ENCODE measurements at regions not wholly inside any gene's neighbourhood (a gene's known extent, or its start where the extent isn't known, plus 50 kb on each side); places are given as distances from the start of the nearest gene placed in this dataset.

- H3K27ac ChIP-seq (ENCODE audit: low read length), result no peak overlapping the region
- no peaks in the 10 kb centered on the region for H3K36me3 ChIP-seq (ENCODE audit: control insufficient read depth in 2 of 2, extremely low read depth in 1 of 2, insufficient read depth in 1 of 2, low read length in 1 of 2)
- H3K9me3 ChIP-seq, result no peaks in the 10 kb centered on the region
- no peaks in the 10 kb centered on the region for H3K27me3 ChIP-seq (replicated peaks in 1 of 2; ENCODE audit: control insufficient read depth in 2 of 2, extremely low read depth in 1 of 2, insufficient read depth in 2 of 2, low read length in 1 of 2)
- peaks cover 9 to 17% (median 9%) of the 10 kb centered on the region in 3 donors for H3K9me3 Mint-ChIP-seq
- no peaks in the 10 kb centered on the region for H3K36me3 Mint-ChIP-seq
- ATAC-seq (replicated peaks in 1 of 4) (no peak), DNase-seq (no peak)
- H3K27ac Mint-ChIP-seq, result no peak overlapping the region
- H3K27me3 Mint-ChIP-seq, result no peaks in the 10 kb centered on the region
- ChIA-PET CTCF (no interaction called here), POLR2A (no interaction called here)
- no CpG with 5 or more reads among the region's 3 CpGs for WGBS (ENCODE audit: insufficient coverage)
- H3K4me1 ChIP-seq (ENCODE audit: control insufficient read depth in 1 of 2, extremely low read depth in 1 of 2, insufficient read depth in 2 of 2, low read length in 2 of 2), result no peaks in the 10 kb centered on the region
- H3K4me3 Mint-ChIP-seq, result no peak overlapping the region
- no peaks in the 10 kb centered on the region for H3K4me1 Mint-ChIP-seq
- H3K4me3 ChIP-seq (ENCODE audit: control insufficient read depth in 1 of 2, extremely low read depth in 1 of 2, low read length in 1 of 2), result no peak overlapping the region
Measured at GRCh38 chr12:114932806-114933205, 248.8 kb upstream of the TBX3 start.

GRCh38 chr12:114931025-114931424 lies 247.1 kb upstream of the TBX3 start:
- Mint-ChIP-seq H3K4me1 (no peaks in the 10 kb centered on the region), H3K4me3 (no peak overlapping the region), H3K9me3 (peaks cover 9 to 14% (median 9%) of the 10 kb centered on the region in 3 donors), H3K27me3 (no peaks in the 10 kb centered on the region), H3K36me3 (no peaks in the 10 kb centered on the region), H3K27ac (no peak overlapping the region)
- H3K4me1 ChIP-seq (ENCODE audit: control insufficient read depth in 1 of 2, extremely low read depth in 1 of 2, insufficient read depth in 2 of 2, low read length in 2 of 2), result no peaks in the 10 kb centered on the region
- no peak overlapping the region for H3K4me3 ChIP-seq (ENCODE audit: control insufficient read depth in 1 of 2, extremely low read depth in 1 of 2, low read length in 1 of 2)
- no peaks in the 10 kb centered on the region for H3K9me3 ChIP-seq
- ATAC-seq (replicated peaks in 1 of 4) (no peak), DNase-seq (no peak)
- no peak overlapping the region for H3K27ac ChIP-seq (ENCODE audit: low read length)
- H3K27me3 ChIP-seq (replicated peaks in 1 of 2; ENCODE audit: control insufficient read depth in 2 of 2, extremely low read depth in 1 of 2, insufficient read depth in 2 of 2, low read length in 1 of 2), result no peaks in the 10 kb centered on the region
- POLR2A ChIA-PET, result no interaction called here
- WGBS (ENCODE audit: insufficient coverage), result no CpG with 5 or more reads among the region's 2 CpGs
- CTCF ChIA-PET, result no interaction called here
- H3K36me3 ChIP-seq (ENCODE audit: control insufficient read depth in 2 of 2, extremely low read depth in 1 of 2, insufficient read depth in 1 of 2, low read length in 1 of 2), result no peaks in the 10 kb centered on the region

GRCh38 chr12:114926341-114926740 lies 242.4 kb upstream of the TBX3 start:
- Histone ChIP-seq H3K36me3 (ENCODE audit: control insufficient read depth in 2 of 2, extremely low read depth in 1 of 2, insufficient read depth in 1 of 2, low read length in 1 of 2) (no peaks in the 10 kb centered on the region), H3K9me3 (no peaks in the 10 kb centered on the region), H3K27ac (ENCODE audit: low read length) (no peak overlapping the region), H3K27me3 (replicated peaks in 1 of 2; ENCODE audit: control insufficient read depth in 2 of 2, extremely low read depth in 1 of 2, insufficient read depth in 2 of 2, low read length in 1 of 2) (no peaks in the 10 kb centered on the region), H3K4me1 (ENCODE audit: control insufficient read depth in 1 of 2, extremely low read depth in 1 of 2, insufficient read depth in 2 of 2, low read length in 2 of 2) (no peaks in the 10 kb centered on the region), H3K4me3 (ENCODE audit: control insufficient read depth in 1 of 2, extremely low read depth in 1 of 2, low read length in 1 of 2) (no peak overlapping the region)
- Mint-ChIP-seq H3K27me3 (no peaks in the 10 kb centered on the region), H3K4me3 (no peak overlapping the region), H3K36me3 (no peaks in the 10 kb centered on the region), H3K27ac (no peak overlapping the region), H3K4me1 (no peaks in the 10 kb centered on the region), H3K9me3 (peaks cover 5 to 17% (median 11%) of the 10 kb centered on the region in 3 donors)
- DNase-seq (no peak), ATAC-seq (replicated peaks in 1 of 4) (no peak)
- 75% methylated on average over 4 of the region's 6 CpGs for WGBS (ENCODE audit: insufficient coverage)
- ChIA-PET POLR2A (no interaction called here), CTCF (no interaction called here)

- H3K27me3 ChIP-seq (replicated peaks in 1 of 2; ENCODE audit: control insufficient read depth in 2 of 2, extremely low read depth in 1 of 2, insufficient read depth in 2 of 2, low read length in 1 of 2), result no peaks in the 10 kb centered on the region
- H3K36me3 ChIP-seq (ENCODE audit: control insufficient read depth in 2 of 2, extremely low read depth in 1 of 2, insufficient read depth in 1 of 2, low read length in 1 of 2), result no peaks in the 10 kb centered on the region
- H3K27ac ChIP-seq (ENCODE audit: low read length), result no peak overlapping the region
- DNase-seq (no peak), ATAC-seq (replicated peaks in 1 of 4) (no peak)
- H3K9me3 ChIP-seq, result no peaks in the 10 kb centered on the region
- Mint-ChIP-seq H3K4me1 (no peaks in the 10 kb centered on the region), H3K27me3 (no peaks in the 10 kb centered on the region), H3K27ac (no peak overlapping the region), H3K9me3 (peaks cover 1 to 10% (median 5%) of the 10 kb centered on the region in 3 donors), H3K36me3 (no peaks in the 10 kb centered on the region), H3K4me3 (no peak overlapping the region)
- H3K4me3 ChIP-seq (ENCODE audit: control insufficient read depth in 1 of 2, extremely low read depth in 1 of 2, low read length in 1 of 2), result no peak overlapping the region
- WGBS (ENCODE audit: insufficient coverage), result 100% methylated on average over 1 of the region's 4 CpGs
- no peaks in the 10 kb centered on the region for H3K4me1 ChIP-seq (ENCODE audit: control insufficient read depth in 1 of 2, extremely low read depth in 1 of 2, insufficient read depth in 2 of 2, low read length in 2 of 2)
- ChIA-PET CTCF (no interaction called here), POLR2A (no interaction called here)
Measured at GRCh38 chr12:114924946-114925475, 241.0 kb upstream of the TBX3 start.

- CTCF ChIA-PET, result no interaction called here
- ATAC-seq (replicated peaks in 1 of 4) (no peak), DNase-seq (no peak)
- Histone ChIP-seq H3K9me3 (no peaks in the 10 kb centered on the region), H3K36me3 (ENCODE audit: control insufficient read depth in 2 of 2, extremely low read depth in 1 of 2, insufficient read depth in 1 of 2, low read length in 1 of 2) (no peaks in the 10 kb centered on the region), H3K27me3 (replicated peaks in 1 of 2; ENCODE audit: control insufficient read depth in 2 of 2, extremely low read depth in 1 of 2, insufficient read depth in 2 of 2, low read length in 1 of 2) (no peaks in the 10 kb centered on the region), H3K4me1 (ENCODE audit: control insufficient read depth in 1 of 2, extremely low read depth in 1 of 2, insufficient read depth in 2 of 2, low read length in 2 of 2) (no peaks in the 10 kb centered on the region), H3K27ac (ENCODE audit: low read length) (no peak overlapping the region), H3K4me3 (ENCODE audit: control insufficient read depth in 1 of 2, extremely low read depth in 1 of 2, low read length in 1 of 2) (no peak overlapping the region)
- Mint-ChIP-seq H3K4me3 (no peak overlapping the region), H3K27me3 (no peaks in the 10 kb centered on the region), H3K36me3 (no peaks in the 10 kb centered on the region), H3K4me1 (no peaks in the 10 kb centered on the region), H3K9me3 (peaks cover 0 to 17% (median 1%) of the 10 kb centered on the region in 3 donors), H3K27ac (no peak overlapping the region)
- WGBS (ENCODE audit: insufficient coverage), result no CpG with 5 or more reads among the region's 1 CpG
- POLR2A ChIA-PET, result no interaction called here
Measured at GRCh38 chr12:114921781-114922180, 237.8 kb upstream of the TBX3 start.

- Mint-ChIP-seq H3K27ac (no peak overlapping the region), H3K4me3 (no peak overlapping the region), H3K4me1 (no peaks in the 10 kb centered on the region), H3K27me3 (no peaks in the 10 kb centered on the region), H3K9me3 (peaks cover 0 to 17% (median 5%) of the 10 kb centered on the region in 3 donors), H3K36me3 (no peaks in the 10 kb centered on the region)
- Histone ChIP-seq H3K9me3 (no peaks in the 10 kb centered on the region), H3K27me3 (replicated peaks in 1 of 2; ENCODE audit: control insufficient read depth in 2 of 2, extremely low read depth in 1 of 2, insufficient read depth in 2 of 2, low read length in 1 of 2) (no peaks in the 10 kb centered on the region), H3K4me1 (ENCODE audit: control insufficient read depth in 1 of 2, extremely low read depth in 1 of 2, insufficient read depth in 2 of 2, low read length in 2 of 2) (no peaks in the 10 kb centered on the region), H3K4me3 (ENCODE audit: control insufficient read depth in 1 of 2, extremely low read depth in 1 of 2, low read length in 1 of 2) (no peak overlapping the region), H3K36me3 (ENCODE audit: control insufficient read depth in 2 of 2, extremely low read depth in 1 of 2, insufficient read depth in 1 of 2, low read length in 1 of 2) (no peaks in the 10 kb centered on the region), H3K27ac (ENCODE audit: low read length) (no peak overlapping the region)
- ChIA-PET POLR2A (no interaction called here), CTCF (no interaction called here)
- no peak for DNase-seq
- no peak for ATAC-seq (replicated peaks in 1 of 4)
- 73% methylated on average over 2 of the region's 5 CpGs for WGBS (ENCODE audit: insufficient coverage)
Measured at GRCh38 chr12:114920771-114921554, 237.0 kb upstream of the TBX3 start.
